ENCODE measurements at regions not wholly inside any gene's neighbourhood (a gene's known extent, or its start where the extent isn't known, plus 50 kb on each side); places are given as distances from the start of the nearest gene placed in this dataset.

GRCh38 chr3:107045791-107046190 lies 331.4 kb upstream of the CCDC54 start:
- no peak for TF ChIP-seq CTCF (IDR thresholded peaks at IDR 0.05; ENCODE audit: low read depth, low read length, missing control alignments)
- no peak for DNase-seq (ENCODE audit: extremely low read depth, low read depth)

GRCh38 chr3:107055181-107055942 lies 321.9 kb upstream of the CCDC54 start:
- no peak for DNase-seq (ENCODE audit: extremely low read depth, low read depth)
- no peak for TF ChIP-seq CTCF (IDR thresholded peaks at IDR 0.05; ENCODE audit: low read depth, low read length, missing control alignments)
- H3K4me3 ChIP-seq (replicated peaks; ENCODE audit: low read depth, low read length), result no peak overlapping the region

More at GRCh38 chr3:107045791-107046190, 331.4 kb upstream of the CCDC54 start:
- no peak overlapping the region for H3K4me3 ChIP-seq (replicated peaks; ENCODE audit: low read depth, low read length)

GRCh38 chr3:107061466-107061865 lies 315.8 kb upstream of the CCDC54 start:
- H3K4me3 ChIP-seq (replicated peaks; ENCODE audit: low read depth, low read length), result no peak overlapping the region
- TF ChIP-seq CTCF (IDR thresholded peaks at IDR 0.05; ENCODE audit: low read depth, low read length, missing control alignments), result no peak
- no peak for DNase-seq (ENCODE audit: extremely low read depth, low read depth)

- DNase-seq (ENCODE audit: extremely low read depth, low read depth), result no peak
- no peak for TF ChIP-seq CTCF (IDR thresholded peaks at IDR 0.05; ENCODE audit: low read depth, low read length, missing control alignments)
- no peak overlapping the region for H3K4me3 ChIP-seq (replicated peaks; ENCODE audit: low read depth, low read length)
Measured at GRCh38 chr3:107062310-107062709, 314.9 kb upstream of the CCDC54 start.

GRCh38 chr3:107062787-107063186 lies 314.5 kb upstream of the CCDC54 start:
- TF ChIP-seq CTCF (IDR thresholded peaks at IDR 0.05; ENCODE audit: low read depth, low read length, missing control alignments), result no peak
- no peak overlapping the region for H3K4me3 ChIP-seq (replicated peaks; ENCODE audit: low read depth, low read length)
- DNase-seq (ENCODE audit: extremely low read depth, low read depth), result no peak

GRCh38 chr3:107063351-107063750 lies 313.9 kb upstream of the CCDC54 start:
- no peak for TF ChIP-seq CTCF (IDR thresholded peaks at IDR 0.05; ENCODE audit: low read depth, low read length, missing control alignments)
- no peak overlapping the region for H3K4me3 ChIP-seq (replicated peaks; ENCODE audit: low read depth, low read length)
- no peak for DNase-seq (ENCODE audit: extremely low read depth, low read depth)

All from HFF-Myc (cell line).